ENCODE measurements at regions not wholly inside any gene's neighbourhood (a gene's known extent, or its start where the extent isn't known, plus 50 kb on each side); places are given as distances from the start of the nearest gene placed in this dataset.
A peak's percentile ranks its signal among the peaks of the same experiment; 100 is the strongest.

GRCh38 chr4:184283659-184284335 is 66.1 kb upstream of the ENPP6 start:
- Histone ChIP-seq H3K27ac (peak overlapping the region; percentile 62), H3K27me3 (no peaks in the 10 kb centered on the region), H3K9me3 (no peaks in the 10 kb centered on the region), H3K4me3 (no peak overlapping the region), H3K4me1 (peaks cover 45% of the 10 kb centered on the region), H3K36me3 (no peaks in the 10 kb centered on the region)
- no peak for DNase-seq (ENCODE audit: low spot score in 2 of 2)
- TF ChIP-seq POLR2A (IDR thresholded peaks at IDR 0.05), result no peak
- TF ChIP-seq CTCF (IDR thresholded peaks at IDR 0.05), result no peak
- no peak for TF ChIP-seq POLR2AphosphoS5 (IDR thresholded peaks at IDR 0.05)
- no peak for TF ChIP-seq EP300 (IDR thresholded peaks at IDR 0.05)
- 85% methylated on average over 12 of the region's 28 CpGs for WGBS

DNA sequence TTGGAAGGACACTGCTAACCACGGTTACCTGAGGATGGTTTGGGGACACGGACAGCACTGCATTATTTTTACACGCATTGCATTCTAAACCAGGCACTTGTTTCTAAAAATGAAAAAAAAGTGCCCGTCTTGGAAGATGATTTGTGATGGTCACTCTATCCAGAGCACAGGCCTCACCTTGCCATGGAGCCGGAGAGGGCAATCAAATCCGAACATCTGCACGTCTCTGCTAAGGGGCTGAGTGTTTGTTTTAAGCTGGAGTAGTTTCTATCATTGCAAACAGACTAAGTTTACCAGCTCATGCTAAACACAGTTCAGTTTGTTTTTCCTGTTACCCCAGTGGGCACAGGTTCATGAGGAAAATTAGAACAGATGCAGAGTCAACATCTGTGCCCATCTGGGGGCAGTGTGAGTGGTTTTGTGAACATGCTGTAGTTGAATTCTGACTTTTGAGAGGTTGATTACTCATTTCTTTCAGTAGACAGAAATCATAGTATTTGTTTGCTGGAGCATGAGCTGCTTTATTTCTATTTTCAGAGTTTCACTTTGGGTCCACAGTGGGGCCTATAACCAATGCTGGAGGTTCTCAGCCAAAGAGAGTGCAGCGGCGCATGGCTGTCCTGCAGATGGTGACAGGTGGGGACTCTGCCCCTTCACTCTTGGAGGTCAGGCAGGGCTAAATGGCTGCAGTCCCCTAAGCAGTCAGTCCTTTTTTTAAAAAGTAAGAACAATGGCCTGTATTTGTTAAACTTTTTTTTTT is 65.4 kb upstream of the ENPP6 start:
- no peaks in the 10 kb centered on the region for H3K9me3 ChIP-seq
- H3K4me1 ChIP-seq, result peaks cover 38% of the 10 kb centered on the region
- no peak for TF ChIP-seq POLR2AphosphoS5 (IDR thresholded peaks at IDR 0.05)
- peak overlapping the region; percentile 62 for H3K27ac ChIP-seq
- 73% methylated on average over 9 of the region's 9 CpGs for WGBS
- H3K36me3 ChIP-seq, result no peaks in the 10 kb centered on the region
- no peak overlapping the region for H3K4me3 ChIP-seq
- no peaks in the 10 kb centered on the region for H3K27me3 ChIP-seq
- DNase-seq (ENCODE audit: low spot score in 2 of 2), result no peak

DNA sequence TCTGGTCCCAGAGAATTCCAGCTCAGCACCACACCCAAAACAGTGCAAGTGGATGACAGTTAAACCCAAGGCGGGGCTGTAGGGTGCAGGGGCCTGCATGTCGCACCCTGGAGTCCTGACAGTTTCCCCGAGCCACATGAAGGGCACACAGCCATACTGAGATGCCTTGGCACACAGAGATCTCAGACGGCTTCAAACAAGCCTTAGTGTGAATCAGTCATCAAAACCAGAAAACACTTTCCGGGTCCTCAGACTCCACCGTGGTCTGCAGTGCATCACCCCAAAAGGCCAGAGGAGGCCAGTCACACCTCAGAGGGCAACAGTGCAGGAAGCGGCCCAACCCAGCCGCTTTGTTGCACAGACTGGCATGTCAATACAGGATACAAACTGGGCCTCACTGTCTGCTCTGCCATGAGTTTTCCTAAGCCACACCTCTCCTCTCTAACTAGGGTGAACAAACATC is 64.6 kb upstream of the ENPP6 start:
- Histone ChIP-seq H3K36me3 (no peaks in the 10 kb centered on the region), H3K4me3 (no peak overlapping the region), H3K27me3 (no peaks in the 10 kb centered on the region), H3K9me3 (no peaks in the 10 kb centered on the region), H3K27ac (peak overlapping the region; percentile 62), H3K4me1 (peaks cover 30% of the 10 kb centered on the region)
- WGBS, result 27% methylated on average over 8 of the region's 8 CpGs
- DNase-seq (ENCODE audit: low spot score in 2 of 2), result no peak
- no peak for TF ChIP-seq POLR2AphosphoS5 (IDR thresholded peaks at IDR 0.05)
- TF ChIP-seq POLR2A (IDR thresholded peaks at IDR 0.05), result no peak
- no peak for TF ChIP-seq EP300 (IDR thresholded peaks at IDR 0.05)
- peak in 1 of 2 donors; percentile 35 for TF ChIP-seq CTCF (IDR thresholded peaks at IDR 0.05)

DNA sequence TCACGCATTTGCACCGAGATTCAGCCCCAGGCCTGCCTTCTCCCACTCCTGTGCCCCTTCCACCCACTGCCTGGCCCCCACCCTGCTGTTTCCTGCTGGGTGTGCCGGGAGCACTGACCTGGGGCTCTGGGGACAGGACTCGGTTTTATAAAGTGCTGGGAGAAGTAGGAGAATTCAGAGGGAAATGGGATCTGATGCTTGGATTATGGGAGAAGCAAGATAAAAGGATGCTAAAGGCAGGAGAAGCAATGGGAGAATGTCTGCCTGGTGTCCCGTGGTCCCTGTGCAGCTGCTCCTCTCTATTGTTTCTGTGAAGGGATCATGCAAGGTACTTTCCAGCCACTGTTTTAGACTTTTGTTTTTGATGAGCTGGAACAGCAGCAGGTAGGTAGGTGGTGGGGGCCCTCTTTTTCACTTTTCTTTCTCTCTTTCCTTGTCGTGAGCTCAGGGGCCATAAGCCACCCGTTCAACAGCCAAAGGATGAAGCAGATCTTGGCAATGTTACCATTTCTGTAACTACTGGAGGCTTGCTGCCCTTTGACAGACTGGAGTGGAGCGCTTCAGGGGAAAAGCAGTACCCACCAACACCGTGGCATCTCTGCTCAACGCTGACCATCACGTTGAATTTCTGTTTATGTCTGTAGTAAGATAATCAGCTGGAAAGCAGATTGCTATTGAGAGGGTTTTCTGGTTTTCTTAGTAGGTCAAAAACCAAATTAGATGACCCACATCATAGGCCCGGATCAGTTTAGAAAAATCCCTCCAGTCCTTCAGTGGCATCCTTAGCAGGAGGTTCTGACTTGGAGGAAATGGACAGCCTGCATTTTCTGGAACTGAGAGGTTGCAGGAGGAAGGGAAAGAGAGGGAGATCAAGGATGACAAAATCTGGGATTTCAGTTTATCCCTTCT is 63.8 kb upstream of the ENPP6 start:
- Histone ChIP-seq H3K36me3 (no peaks in the 10 kb centered on the region), H3K27ac (peak overlapping the region; percentile 62), H3K4me3 (no peak overlapping the region), H3K4me1 (peaks cover 22% of the 10 kb centered on the region), H3K27me3 (no peaks in the 10 kb centered on the region), H3K9me3 (no peaks in the 10 kb centered on the region)
- TF ChIP-seq POLR2A (IDR thresholded peaks at IDR 0.05), result no peak
- no peak for TF ChIP-seq POLR2AphosphoS5 (IDR thresholded peaks at IDR 0.05)
- no peak for TF ChIP-seq CTCF (IDR thresholded peaks at IDR 0.05)
- no peak for TF ChIP-seq EP300 (IDR thresholded peaks at IDR 0.05)
- WGBS, result 83% methylated on average over 12 of the region's 12 CpGs
- no peak for DNase-seq (ENCODE audit: low spot score in 2 of 2)

DNA sequence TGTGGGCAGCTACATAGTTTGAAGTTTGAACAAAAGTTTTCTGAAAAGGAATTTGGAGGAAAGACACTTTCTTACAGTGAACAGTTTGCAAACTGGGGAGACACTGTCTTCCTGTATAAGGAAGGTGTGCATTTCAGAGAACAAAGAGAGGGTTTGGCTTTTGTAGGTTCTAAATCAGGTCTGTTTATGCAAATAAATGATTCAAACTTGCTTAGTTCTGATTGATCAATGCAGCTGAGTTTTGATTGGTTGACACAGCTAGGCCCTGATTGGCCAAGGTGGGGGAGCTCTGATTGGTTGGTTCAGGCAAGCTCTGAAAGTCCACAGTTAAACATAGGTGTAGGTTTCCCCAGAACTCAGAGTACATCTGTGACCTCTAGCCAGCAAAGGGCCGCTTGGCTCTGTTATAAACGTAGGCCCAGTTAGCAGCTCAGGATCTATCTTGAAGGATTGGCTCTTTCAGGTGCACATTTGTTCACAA is 63.0 kb upstream of the ENPP6 start:
- H3K27ac ChIP-seq, result no peak overlapping the region
- no peaks in the 10 kb centered on the region for H3K9me3 ChIP-seq
- TF ChIP-seq EP300 (IDR thresholded peaks at IDR 0.05) (no peak), POLR2A (IDR thresholded peaks at IDR 0.05) (no peak), CTCF (IDR thresholded peaks at IDR 0.05) (no peak), POLR2AphosphoS5 (IDR thresholded peaks at IDR 0.05) (no peak)
- 95% methylated on average over 2 of the region's 2 CpGs for WGBS
- H3K27me3 ChIP-seq, result no peaks in the 10 kb centered on the region
- no peak overlapping the region for H3K4me3 ChIP-seq
- no peak for DNase-seq (ENCODE audit: low spot score in 2 of 2)
- H3K36me3 ChIP-seq, result no peaks in the 10 kb centered on the region
- H3K4me1 ChIP-seq, result peaks cover 22% of the 10 kb centered on the region

Data from suprapubic skin (tissue), 4 donors.